Uterus (tissue), 2 donors: ENCODE measurements at regions not wholly inside any gene's neighbourhood (a gene's known extent, or its start where the extent isn't known, plus 50 kb on each side); places are given as distances from the start of the nearest gene placed in this dataset.

Source experiments
- CTCF ChIP-seq, 4 experiments: fragments of 200-600 bp in 2 of 4; fragments of 450-650 bp in 2 of 4; sonication (generic) in 2 of 4; IDR thresholded peaks; one replicate each; pipeline ENCODE4 v1.5.1; 2016 to 2019; ENCODE audit warnings: antibody characterized with exemption in 4 of 4, mild to moderate bottlenecking in 2 of 4, moderate library complexity in 1 of 4
- POLR2A ChIP-seq, 2 donors: fragments of 450-650 bp; IDR thresholded peaks; one replicate each; pipeline ENCODE4 v1.6.1; 2016; ENCODE audit warnings: antibody characterized with exemption in 2 of 2, mild to moderate bottlenecking in 1 of 2, moderate library complexity in 1 of 2

GRCh38 chr1:178650934-178651511, 74.0 kb upstream of the RALGPS2 start:
- TF ChIP-seq CTCF (IDR thresholded peaks at IDR 0.05) (no peak), POLR2A (IDR thresholded peaks at IDR 0.05) (no peak)
